GM21515 (cell line): ENCODE measurements at regions not wholly inside any gene's neighbourhood (a gene's known extent, or its start where the extent isn't known, plus 50 kb on each side); places are given as distances from the start of the nearest gene placed in this dataset.
"Not testable (repeated sequence)": the region's sequence is repeated elsewhere in the genome, so short reads cannot be mapped to it uniquely, and the experiment has no call there.

Experiments used
- ATAC-seq: cut with Tn5 transposase; IDR thresholded peaks from one replicate; pipeline ENCODE4 v1.9.1; 2021; ENCODE audit not compliant: unreplicated experiment

DNA sequence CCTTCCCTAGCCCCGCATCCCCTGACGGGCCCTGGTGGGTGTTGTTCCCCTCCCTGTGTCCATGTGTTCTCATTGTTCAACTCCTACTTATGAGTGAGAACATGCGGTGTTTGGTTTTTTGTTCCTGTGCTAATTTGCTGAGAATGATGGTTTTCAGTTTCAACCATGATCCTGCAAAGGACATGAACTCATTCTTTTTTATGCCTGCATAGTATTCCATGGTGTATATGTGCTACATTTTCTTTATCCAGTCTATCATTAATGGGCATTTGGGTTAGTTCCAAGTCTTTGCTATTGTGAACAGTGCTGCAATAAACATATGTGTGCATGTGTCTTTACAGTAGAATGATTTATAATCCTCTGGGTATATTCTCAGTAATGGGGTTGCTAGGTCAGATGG is 65.7 kb upstream of the DCD start:
- not testable (repeated sequence) for ATAC-seq

DNA sequence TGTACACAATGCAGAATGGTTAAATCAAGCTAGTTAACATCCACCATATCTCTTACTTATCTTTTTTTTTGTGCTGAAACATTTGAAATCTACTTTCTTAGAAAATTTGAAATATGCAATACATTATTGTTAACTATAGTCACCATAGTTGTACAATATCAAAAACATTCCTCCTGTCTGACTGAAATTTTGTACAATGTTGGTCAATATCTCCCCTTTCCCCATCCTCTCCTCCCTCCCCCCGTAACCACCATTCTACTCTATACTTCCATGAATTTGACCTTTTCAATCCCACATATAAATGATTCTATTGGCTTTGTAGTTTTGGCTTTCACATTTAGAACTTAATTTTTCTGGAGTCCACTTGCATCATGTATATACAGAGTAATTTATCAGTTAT is 63.5 kb upstream of the DCD start:
- ATAC-seq, result no peak

DNA sequence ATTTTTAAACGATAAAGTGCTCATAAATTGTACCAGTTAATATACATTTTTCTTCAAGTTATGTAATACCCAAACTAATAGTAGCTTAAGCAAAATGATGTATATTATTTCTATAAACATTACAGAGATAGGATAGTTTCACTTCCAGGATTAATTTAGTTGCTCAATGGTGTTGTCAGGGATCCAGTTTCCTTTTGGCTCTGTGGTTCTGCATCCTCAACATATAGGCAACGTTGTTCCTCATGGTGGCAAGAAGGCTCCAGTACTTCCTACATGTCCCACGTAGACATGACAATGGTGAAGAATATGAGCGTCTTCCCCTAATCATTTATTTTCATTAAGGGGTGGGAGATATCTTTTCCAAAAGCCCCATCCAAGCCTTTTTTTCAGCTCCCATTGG is 60.7 kb upstream of the DCD start:
- no peak for ATAC-seq

DNA sequence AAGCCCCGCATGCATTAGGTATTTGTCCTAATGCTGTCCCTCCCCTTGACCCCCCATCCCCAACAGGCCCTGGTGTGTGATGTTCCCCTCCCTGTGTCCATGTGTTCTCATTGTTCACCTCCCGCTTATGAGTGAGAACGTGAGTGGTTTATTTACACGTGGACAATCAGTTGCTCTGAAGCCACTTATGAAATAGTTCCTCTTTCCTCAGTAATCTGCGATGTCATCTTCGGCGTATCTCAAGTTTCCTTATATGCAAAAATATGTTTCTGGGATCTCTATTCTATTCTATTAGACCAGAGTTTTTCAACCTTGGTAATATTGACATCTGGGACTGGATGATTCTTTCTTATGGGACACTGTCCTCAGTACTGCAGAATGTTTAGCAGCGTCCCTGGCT is 56.0 kb upstream of the DCD start:
- no peak for ATAC-seq

DNA sequence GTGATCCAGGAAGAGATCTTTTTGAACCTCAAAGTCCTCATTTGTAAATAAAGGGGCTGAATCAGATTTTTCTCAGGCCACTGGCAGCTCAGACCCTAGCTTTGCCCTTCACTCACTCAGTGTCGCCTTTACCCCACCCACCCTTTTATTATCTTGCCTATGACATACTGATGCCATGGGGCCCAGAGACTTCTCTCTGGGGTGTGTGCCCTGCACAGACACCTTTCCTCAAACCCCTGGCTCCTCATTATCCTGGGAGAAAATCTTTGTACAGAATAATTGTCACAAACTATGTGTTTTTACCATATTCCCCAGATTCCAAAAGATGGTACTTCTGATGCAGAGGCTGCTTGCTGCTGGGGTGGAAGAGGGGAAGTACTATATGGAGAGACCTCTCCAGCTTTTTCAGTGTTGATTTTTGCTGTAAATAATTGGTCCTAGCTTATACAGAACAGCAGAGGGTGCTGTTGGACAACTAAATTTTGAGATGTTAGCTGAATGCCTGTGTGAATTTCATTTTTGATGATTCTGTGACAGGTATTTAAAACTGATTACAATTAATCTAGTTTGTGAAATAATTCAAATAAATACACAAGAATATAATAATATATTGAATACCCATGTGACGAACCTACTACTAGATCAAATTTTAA is 53.9 kb upstream of the DCD start:
- no peak for ATAC-seq

DNA sequence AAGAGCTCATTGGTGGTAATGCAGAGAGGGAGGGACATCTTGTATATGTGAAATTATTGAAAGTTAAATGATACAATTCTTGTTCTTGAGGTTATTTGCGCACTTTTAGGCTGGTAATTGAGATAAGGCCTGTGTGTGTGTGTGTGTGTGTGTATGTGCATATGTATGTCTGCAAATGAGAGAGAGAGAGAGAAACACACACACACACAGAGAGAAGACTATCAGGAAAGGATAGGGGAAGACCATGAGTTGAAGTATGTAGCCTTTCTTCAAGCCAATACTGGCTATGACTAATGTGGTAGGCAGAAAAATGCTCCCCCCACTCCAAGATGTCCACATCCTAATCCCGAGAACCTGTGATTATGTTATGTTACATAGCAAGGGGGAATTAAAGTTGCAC is 52.7 kb upstream of the DCD start:
- ATAC-seq, result no peak

DNA sequence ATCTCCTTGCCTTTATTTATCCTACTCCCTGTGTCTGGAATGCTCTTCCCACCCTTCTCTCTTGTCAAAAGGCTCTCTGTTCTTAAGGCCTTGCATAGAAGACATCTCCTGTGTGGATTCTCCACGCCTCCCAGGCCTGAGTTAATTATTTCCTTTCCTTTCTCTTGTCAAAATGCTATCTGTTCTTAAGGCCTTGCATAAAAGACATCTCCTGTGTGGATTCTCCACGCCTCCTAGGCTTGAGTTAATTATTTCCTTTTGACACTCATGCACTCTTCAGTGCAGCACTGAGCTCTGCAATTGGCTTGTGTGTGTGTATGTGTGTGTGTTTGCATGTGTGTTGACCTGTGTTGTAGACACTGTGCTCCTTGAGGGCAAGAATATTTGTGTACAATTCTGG is 52.1 kb upstream of the DCD start:
- ATAC-seq, result no peak
